SK-N-SH (cell line): ENCODE measurements at regions not wholly inside any gene's neighbourhood (a gene's known extent, or its start where the extent isn't known, plus 50 kb on each side); places are given as distances from the start of the nearest gene placed in this dataset.

Source experiments
- CTCF ChIA-PET: fragments of 300-600, 350-600 bp; formaldehyde crosslinking; extraction: SDS; loops from one replicate; lab custom pipeline; 2021; lab: Yijun Ruan, JAX
- POLR2A ChIA-PET: fragments of 350-600 bp; sonication (Branson Sonifier 250); formaldehyde crosslinking; extraction: SDS; loops from one replicate; lab custom pipeline; 2020; ENCODE audit warnings: antibody characterized with exemption, inconsistent platforms; lab: Yijun Ruan, JAX
- DNase-seq: peaks from one replicate; pipeline ENCODE4 v3.0.0; 2012
- H2AFZ ChIP-seq: fragments of 200-600 bp; sonication (generic); 2 replicates; pipeline ENCODE4 v1.8.1; 2016; ENCODE audit warnings: antibody characterized with exemption, mild to moderate bottlenecking, low read depth
- H3F3A ChIP-seq: fragments of 200-600 bp; sonication (generic); replicated peaks from 2 replicates; pipeline ENCODE3; 2016; ENCODE audit warnings: antibody characterized with exemption, mild to moderate bottlenecking; ENCODE audit not compliant: insufficient read depth
- H3K27ac ChIP-seq, 2 experiments: fragments of 200-500 bp in 1 of 2; fragments of 200-600 bp in 1 of 2; sonication (Bioruptor generic) in 1 of 2; sonication (generic), shearing (Covaris generic) in 1 of 2; 2 replicates each; pipeline versions ENCODE4 v1.5.1 to v1.6.1; 2014 to 2016; ENCODE audit warnings: low read depth in 2 of 2, inconsistent platforms in 1 of 2, low read length in 1 of 2, mild to moderate bottlenecking in 1 of 2, mixed read lengths in 1 of 2
- H3K27me3 ChIP-seq: fragments of 200-600 bp; sonication (generic), shearing (Covaris generic); 2 replicates; pipeline ENCODE4 v1.6.1; 2016; ENCODE audit warnings: mixed run types; ENCODE audit not compliant: insufficient read depth
- H3K36me3 ChIP-seq, 2 experiments: fragments of 200-500 bp in 1 of 2; fragments of 200-600 bp in 1 of 2; sonication (Bioruptor generic) in 1 of 2; sonication (generic) in 1 of 2; replicated peaks in 1 of 2; 2 replicates each; pipeline versions ENCODE3 to v1.5.1; 2014 to 2016; ENCODE audit warnings: low read length in 1 of 2, mild to moderate bottlenecking in 1 of 2; ENCODE audit not compliant: insufficient read depth in 2 of 2, control insufficient read depth in 1 of 2
- H3K4me1 ChIP-seq, 2 experiments: fragments of 200-500 bp in 1 of 2; fragments of 200-600 bp in 1 of 2; sonication (Bioruptor generic) in 1 of 2; sonication (generic), shearing (Covaris generic) in 1 of 2; 2 replicates each; pipeline versions ENCODE4 v1.5.1 to v1.6.1; 2014 to 2016; ENCODE audit warnings: low read depth in 1 of 2, low read length in 1 of 2, mixed run types in 1 of 2; ENCODE audit not compliant: insufficient read depth in 2 of 2, control insufficient read depth in 1 of 2
- H3K4me2 ChIP-seq: fragments of 200-600 bp; sonication (generic), shearing (Covaris generic); 2 replicates; pipeline ENCODE4 v1.6.1; 2017; ENCODE audit warnings: mixed run types
- H3K4me3 ChIP-seq, 2 experiments: fragments of 200-500 bp in 1 of 2; fragments of 200-600 bp in 1 of 2; sonication (Bioruptor generic) in 1 of 2; sonication (generic), shearing (Covaris generic) in 1 of 2; 2 replicates each; pipeline versions ENCODE4 v1.5.1 to v1.8.1; 2014 to 2016; ENCODE audit warnings: low read depth in 2 of 2, inconsistent platforms in 1 of 2, low read length in 1 of 2, mild to moderate bottlenecking in 1 of 2, mixed read lengths in 1 of 2, moderate library complexity in 1 of 2
- H3K79me2 ChIP-seq: fragments of 200-600 bp; sonication (generic); 2 replicates; pipeline ENCODE4 v1.8.1; 2017; ENCODE audit warnings: mild to moderate bottlenecking; ENCODE audit not compliant: insufficient read depth
- H3K9ac ChIP-seq: fragments of 200-600 bp; sonication (generic); 2 replicates; pipeline ENCODE4 v1.6.1; 2017; ENCODE audit warnings: mixed run types
- H3K9me2 ChIP-seq: fragments of 200-600 bp; sonication (generic); 2 replicates; pipeline ENCODE4 v1.6.1; 2017; ENCODE audit warnings: mixed run types
- H3K9me3 ChIP-seq: fragments of 200-600 bp; sonication (generic); 2 replicates; pipeline ENCODE4 v1.6.1; 2017; ENCODE audit warnings: mixed run types, mild to moderate bottlenecking, moderate library complexity
- H4K20me1 ChIP-seq: fragments of 200-600 bp; sonication (generic); 2 replicates; pipeline ENCODE4 v1.6.1; 2017; ENCODE audit warnings: mild to moderate bottlenecking, mixed run types; ENCODE audit not compliant: insufficient read depth
- EP300 ChIP-seq, 2 experiments: IDR thresholded peaks; 2 replicates each; pipeline versions ENCODE4 v1.4.0 to v1.6.1; 2012; ENCODE audit warnings: borderline replicate concordance in 1 of 2, low read depth in 1 of 2, low read length in 1 of 2
- EZH2phosphoT487 ChIP-seq: fragments of 200-600 bp; sonication (generic); IDR thresholded peaks from 2 replicates; pipeline ENCODE4 v1.6.1; 2017; ENCODE audit warnings: low read depth, mixed run types, mild to moderate bottlenecking, antibody characterized with exemption, moderate library complexity, borderline replicate concordance
- FOSL2 ChIP-seq: IDR thresholded peaks from 2 replicates; pipeline ENCODE4 v1.4.0; 2012; ENCODE audit warnings: low read depth, mild to moderate bottlenecking, moderate library complexity, borderline replicate concordance
- FOXM1 ChIP-seq: IDR thresholded peaks from 2 replicates; pipeline ENCODE4 v1.4.0; 2012; ENCODE audit warnings: low read depth, mild to moderate bottlenecking
- GATA2 ChIP-seq: sonication (generic); formaldehyde crosslinking; IDR thresholded peaks from 2 replicates; pipeline ENCODE4 v1.5.0; 2020; ENCODE audit warnings: mild to moderate bottlenecking, missing genetic modification reagents
- IRF3 ChIP-seq: fragments of 150-350 bp; IDR thresholded peaks from 2 replicates; pipeline ENCODE4 v1.6.1; 2016; ENCODE audit warnings: mild to moderate bottlenecking, low read depth, low read length
- JUND ChIP-seq: IDR thresholded peaks from 2 replicates; pipeline ENCODE4 v1.4.0; 2012
- MXI1 ChIP-seq: IDR thresholded peaks from 2 replicates; pipeline ENCODE4 v1.6.1; 2012; ENCODE audit warnings: mild to moderate bottlenecking, low read depth, low read length, improper control_type of control experiment
- NRF1 ChIP-seq: IDR thresholded peaks from 2 replicates; pipeline ENCODE4 v1.6.1; 2012; ENCODE audit warnings: low read depth, mild to moderate bottlenecking, low read length
- RAD21 ChIP-seq: IDR thresholded peaks from 2 replicates; pipeline ENCODE4 v1.6.1; 2012; ENCODE audit warnings: mild to moderate bottlenecking, low read length
- RCOR1 ChIP-seq: fragments of 150-350 bp; IDR thresholded peaks from 2 replicates; pipeline ENCODE4 v1.6.1; 2017; ENCODE audit warnings: antibody characterized with exemption, low read length
- REST ChIP-seq: IDR thresholded peaks from 2 replicates; pipeline ENCODE4 v1.6.1; 2012; ENCODE audit warnings: mild to moderate bottlenecking, low read depth, low read length, moderate library complexity
- TCF12 ChIP-seq: IDR thresholded peaks from 2 replicates; pipeline ENCODE4 v1.4.0; 2012
- TEAD4 ChIP-seq: IDR thresholded peaks from 2 replicates; pipeline ENCODE4 v1.4.0; 2012; ENCODE audit warnings: mild to moderate bottlenecking, borderline replicate concordance; ENCODE audit not compliant: insufficient read depth
- YY1 ChIP-seq: IDR thresholded peaks from 2 replicates; pipeline ENCODE4 v1.4.0; 2012; ENCODE audit warnings: low read depth, mild to moderate bottlenecking
- WGBS: methylation state at CpG from one replicate; pipeline ENCODE4 v1.1.6; 2017; ENCODE audit warnings: low lambda C conversion rate; 5-methylcytosine and 5-hydroxymethylcytosine counted together
- TF ChIP-seq, protein P1 (sequence below): IDR thresholded peaks from 2 replicates; pipeline ENCODE4 v1.4.0; 2012; ENCODE audit warnings: low read depth
- TF ChIP-seq, protein P2 (sequence below): IDR thresholded peaks from 2 replicates; pipeline ENCODE4 v1.4.0; 2012; ENCODE audit warnings: low read depth, borderline replicate concordance

DNA sequence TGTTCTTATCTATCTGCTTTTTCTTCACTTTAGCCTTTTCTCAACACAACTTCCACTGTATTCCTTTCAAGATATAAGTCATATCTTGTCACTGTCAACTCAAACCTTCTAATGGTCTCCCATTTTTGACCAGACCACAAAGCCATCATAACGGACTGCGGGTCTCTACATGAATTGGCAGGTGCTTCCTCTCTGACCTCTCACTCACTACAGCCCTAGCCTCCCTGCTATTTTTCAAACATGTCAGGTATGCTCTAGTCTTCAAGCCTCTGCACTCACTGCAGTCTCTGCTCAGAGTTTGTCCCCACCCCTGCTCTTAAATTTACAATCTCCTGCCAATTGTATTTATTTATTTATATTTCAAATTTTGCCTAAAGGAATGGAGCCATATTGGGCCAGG, 858.1 kb downstream of the TRIB2 start:
- Histone ChIP-seq H3K36me3 (no peaks in the 10 kb centered on the region), H3K27me3 (no peaks in the 10 kb centered on the region), H3K9me3 (no peaks in the 10 kb centered on the region), H3K27ac (no peak overlapping the region), H3K4me3 (no peak overlapping the region), H3K9ac (no peak overlapping the region), H3K4me2 (no peak overlapping the region), H2AFZ (no peak overlapping the region), H3K4me1 (no peaks in the 10 kb centered on the region), H3K9me2 (no peaks in the 10 kb centered on the region), H3F3A (no peaks in the 10 kb centered on the region), H4K20me1 (no peaks in the 10 kb centered on the region), H3K79me2 (no peaks in the 10 kb centered on the region)
- POLR2A ChIA-PET: no interaction called here
- CTCF ChIA-PET: no interaction called here
- TF ChIP-seq, protein P1, sequence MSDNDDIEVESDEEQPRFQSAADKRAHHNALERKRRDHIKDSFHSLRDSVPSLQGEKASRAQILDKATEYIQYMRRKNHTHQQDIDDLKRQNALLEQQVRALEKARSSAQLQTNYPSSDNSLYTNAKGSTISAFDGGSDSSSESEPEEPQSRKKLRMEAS: no peak
- TF ChIP-seq FOXM1: no peak
- TF ChIP-seq YY1: no peak
- 88% methylated on average over 2 of the region's 2 CpGs for WGBS
- no peak for DNase-seq

- H3K27ac ChIP-seq: no peak overlapping the region
- no peaks in the 10 kb centered on the region for H3K9me2 ChIP-seq
- no peak overlapping the region for H3K4me2 ChIP-seq
- no peak for TF ChIP-seq MXI1
- TF ChIP-seq, protein P2, sequence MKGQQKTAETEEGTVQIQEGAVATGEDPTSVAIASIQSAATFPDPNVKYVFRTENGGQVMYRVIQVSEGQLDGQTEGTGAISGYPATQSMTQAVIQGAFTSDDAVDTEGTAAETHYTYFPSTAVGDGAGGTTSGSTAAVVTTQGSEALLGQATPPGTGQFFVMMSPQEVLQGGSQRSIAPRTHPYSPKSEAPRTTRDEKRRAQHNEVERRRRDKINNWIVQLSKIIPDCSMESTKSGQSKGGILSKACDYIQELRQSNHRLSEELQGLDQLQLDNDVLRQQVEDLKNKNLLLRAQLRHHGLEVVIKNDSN: no peak
- POLR2A ChIA-PET: no interaction called here
- no peak overlapping the region for H3K9ac ChIP-seq
- 45% methylated on average over 2 of the region's 2 CpGs for WGBS
- no peaks in the 10 kb centered on the region for H4K20me1 ChIP-seq
- no peaks in the 10 kb centered on the region for H3K36me3 ChIP-seq
- H3K79me2 ChIP-seq: no peaks in the 10 kb centered on the region
- H2AFZ ChIP-seq: no peak overlapping the region
- H3K4me3 ChIP-seq: no peak overlapping the region
- no peaks in the 10 kb centered on the region for H3K9me3 ChIP-seq
- no peaks in the 10 kb centered on the region for H3K27me3 ChIP-seq
- CTCF ChIA-PET: interaction anchor here (1.3 kb wide), 1 partner anchor 10 kb away, joined by 4 read pairs; no protein-coding TSS in a partner anchor
- no peaks in the 10 kb centered on the region for H3F3A ChIP-seq
- DNase-seq: no peak
- H3K4me1 ChIP-seq: no peaks in the 10 kb centered on the region
These were observed 859.8 kb downstream of the TRIB2 start for GRCh38 chr2:13576406-13577036.

- Histone ChIP-seq H2AFZ (no peak overlapping the region), H3K79me2 (no peaks in the 10 kb centered on the region), H3K9me3 (no peaks in the 10 kb centered on the region), H3K27me3 (no peaks in the 10 kb centered on the region), H3K9ac (no peak overlapping the region), H3F3A (no peaks in the 10 kb centered on the region), H3K27ac (no peak overlapping the region), H3K9me2 (no peaks in the 10 kb centered on the region), H3K4me2 (no peak overlapping the region), H3K4me3 (no peak overlapping the region), H3K4me1 (no peaks in the 10 kb centered on the region), H3K36me3 (no peaks in the 10 kb centered on the region), H4K20me1 (no peaks in the 10 kb centered on the region)
- 17% methylated on average over 1 of the region's 1 CpG for whole genome bisulfite sequencing
- POLR2A ChIA-PET: no interaction called here
- CTCF ChIA-PET: no interaction called here
- no peak for DNase-seq
- TF ChIP-seq GATA2: no peak
- no peak for TF ChIP-seq EZH2phosphoT487
- TF ChIP-seq EP300 (IDR thresholded peaks at IDR 0.05; ENCODE audit: borderline replicate concordance in 1 of 2, low read depth in 1 of 2, low read length in 1 of 2): no peak
- TF ChIP-seq RCOR1: no peak
- no peak for TF ChIP-seq TEAD4
- TF ChIP-seq MXI1: no peak
- TF ChIP-seq IRF3: no peak
- no peak for TF ChIP-seq YY1
- no peak for TF ChIP-seq FOSL2
- TF ChIP-seq RAD21: no peak
- TF ChIP-seq REST: no peak
- TF ChIP-seq FOXM1: no peak
- no peak for TF ChIP-seq JUND
- TF ChIP-seq NRF1: no peak
- TF ChIP-seq TCF12: no peak
These were observed 861.8 kb downstream of the TRIB2 start for GRCh38 chr2:13578547-13578946.
